ENCODE measurements at regions not wholly inside any gene's neighbourhood (a gene's known extent, or its start where the extent isn't known, plus 50 kb on each side); places are given as distances from the start of the nearest gene placed in this dataset.
"Not testable (repeated sequence)": the region's sequence is repeated elsewhere in the genome, so short reads cannot be mapped to it uniquely, and the experiment has no call there.

- H3K36me3 ChIP-seq (ENCODE audit: insufficient read depth) = no peaks in the 10 kb centered on the region
- peaks cover 2% of the 10 kb centered on the region for H3K4me1 ChIP-seq (ENCODE audit: insufficient read depth)
- no peak for DNase-seq (ENCODE audit: extremely low spot score)
- H3K27ac ChIP-seq (ENCODE audit: low read depth) = no peak overlapping the region
- no peak overlapping the region for H3K4me3 ChIP-seq (ENCODE audit: low read depth, low read length)
- WGBS = 76% methylated on average over 8 of the region's 8 CpGs
Measured at GRCh38 chr11:115652496-115652895, 148.3 kb upstream of the CADM1 start.

GRCh38 chr11:115652094-115652493, 147.9 kb upstream of the CADM1 start:
- Histone ChIP-seq H3K4me1 (ENCODE audit: insufficient read depth) (peaks cover 2% of the 10 kb centered on the region), H3K36me3 (ENCODE audit: insufficient read depth) (no peaks in the 10 kb centered on the region), H3K27ac (ENCODE audit: low read depth) (no peak overlapping the region), H3K4me3 (ENCODE audit: low read depth, low read length) (no peak overlapping the region)
- DNase-seq (ENCODE audit: extremely low spot score) = no peak
- WGBS = 47% methylated on average over 1 of the region's 1 CpG

- 78% methylated on average over 5 of the region's 5 CpGs for WGBS
- H3K36me3 ChIP-seq (ENCODE audit: insufficient read depth) = no peaks in the 10 kb centered on the region
Measured at GRCh38 chr11:115649461-115649860, 145.2 kb upstream of the CADM1 start.

GRCh38 chr11:115645631-115646317, 141.6 kb upstream of the CADM1 start:
- 50% methylated on average over 28 of the region's 28 CpGs for WGBS
- DNase-seq (ENCODE audit: extremely low spot score) = no peak
- Histone ChIP-seq H3K4me3 (ENCODE audit: low read depth, low read length) (no peak overlapping the region), H3K27ac (ENCODE audit: low read depth) (no peak overlapping the region), H3K4me1 (ENCODE audit: insufficient read depth) (no peaks in the 10 kb centered on the region), H3K36me3 (ENCODE audit: insufficient read depth) (no peaks in the 10 kb centered on the region)

More at GRCh38 chr11:115649461-115649860, 145.2 kb upstream of the CADM1 start:
- Histone ChIP-seq H3K4me3 (ENCODE audit: low read depth, low read length) (no peak overlapping the region), H3K4me1 (ENCODE audit: insufficient read depth) (peaks cover 2% of the 10 kb centered on the region), H3K27ac (ENCODE audit: low read depth) (no peak overlapping the region)
- no peak for DNase-seq (ENCODE audit: extremely low spot score)

GRCh38 chr11:115644856-115645255, 140.6 kb upstream of the CADM1 start:
- WGBS = 73% methylated on average over 4 of the region's 4 CpGs
- Histone ChIP-seq H3K27ac (ENCODE audit: low read depth) (no peak overlapping the region), H3K4me3 (ENCODE audit: low read depth, low read length) (no peak overlapping the region), H3K4me1 (ENCODE audit: insufficient read depth) (no peaks in the 10 kb centered on the region), H3K36me3 (ENCODE audit: insufficient read depth) (no peaks in the 10 kb centered on the region)
- no peak for DNase-seq (ENCODE audit: extremely low spot score)

- Histone ChIP-seq H3K27ac (ENCODE audit: low read depth) (no peak overlapping the region), H3K4me1 (ENCODE audit: insufficient read depth) (no peaks in the 10 kb centered on the region), H3K4me3 (ENCODE audit: low read depth, low read length) (no peak overlapping the region), H3K36me3 (ENCODE audit: insufficient read depth) (no peaks in the 10 kb centered on the region)
- no peak for DNase-seq (ENCODE audit: extremely low spot score)
- 69% methylated on average over 12 of the region's 12 CpGs for WGBS
Measured at GRCh38 chr11:115643549-115644270, 139.5 kb upstream of the CADM1 start.

GRCh38 chr11:115642660-115643059, 138.4 kb upstream of the CADM1 start:
- Histone ChIP-seq H3K4me1 (ENCODE audit: insufficient read depth) (no peaks in the 10 kb centered on the region), H3K27ac (ENCODE audit: low read depth) (no peak overlapping the region), H3K4me3 (ENCODE audit: low read depth, low read length) (no peak overlapping the region), H3K36me3 (ENCODE audit: insufficient read depth) (no peaks in the 10 kb centered on the region)
- 85% methylated on average over 4 of the region's 4 CpGs for WGBS
- no peak for DNase-seq (ENCODE audit: extremely low spot score)

GRCh38 chr11:115637599-115638241, 133.5 kb upstream of the CADM1 start:
- Histone ChIP-seq H3K27ac (ENCODE audit: low read depth) (no peak overlapping the region), H3K36me3 (ENCODE audit: insufficient read depth) (no peaks in the 10 kb centered on the region), H3K4me1 (ENCODE audit: insufficient read depth) (no peaks in the 10 kb centered on the region), H3K4me3 (ENCODE audit: low read depth, low read length) (no peak overlapping the region)
- WGBS = 63% methylated on average over 8 of the region's 8 CpGs
- no peak for DNase-seq (ENCODE audit: extremely low spot score)

- Histone ChIP-seq H3K36me3 (ENCODE audit: insufficient read depth) (no peaks in the 10 kb centered on the region), H3K4me1 (ENCODE audit: insufficient read depth) (no peaks in the 10 kb centered on the region), H3K4me3 (ENCODE audit: low read depth, low read length) (no peak overlapping the region), H3K27ac (ENCODE audit: low read depth) (no peak overlapping the region)
- WGBS = 69% methylated on average over 5 of the region's 5 CpGs
- DNase-seq (ENCODE audit: extremely low spot score) = no peak
Measured at GRCh38 chr11:115636753-115637527, 132.7 kb upstream of the CADM1 start.

GRCh38 chr11:115633977-115634376, 129.8 kb upstream of the CADM1 start:
- DNase-seq (ENCODE audit: extremely low spot score); H3K4me1 ChIP-seq (ENCODE audit: insufficient read depth); H3K27ac ChIP-seq (ENCODE audit: low read depth); H3K4me3 ChIP-seq (ENCODE audit: low read depth, low read length); H3K36me3 ChIP-seq (ENCODE audit: insufficient read depth): not testable (repeated sequence)
- WGBS = 97% methylated on average over 27 of the region's 27 CpGs

GRCh38 chr11:115632061-115632460, 127.8 kb upstream of the CADM1 start:
- Histone ChIP-seq H3K4me3 (ENCODE audit: low read depth, low read length) (no peak overlapping the region), H3K27ac (ENCODE audit: low read depth) (no peak overlapping the region), H3K4me1 (ENCODE audit: insufficient read depth) (no peaks in the 10 kb centered on the region), H3K36me3 (ENCODE audit: insufficient read depth) (no peaks in the 10 kb centered on the region)
- DNase-seq (ENCODE audit: extremely low spot score) = no peak
- WGBS = 65% methylated on average over 2 of the region's 2 CpGs

- Histone ChIP-seq H3K4me1 (ENCODE audit: insufficient read depth) (no peaks in the 10 kb centered on the region), H3K27ac (ENCODE audit: low read depth) (no peak overlapping the region), H3K36me3 (ENCODE audit: insufficient read depth) (no peaks in the 10 kb centered on the region), H3K4me3 (ENCODE audit: low read depth, low read length) (no peak overlapping the region)
- WGBS = 84% methylated on average over 4 of the region's 4 CpGs
- no peak for DNase-seq (ENCODE audit: extremely low spot score)
Measured at GRCh38 chr11:115631609-115632008, 127.4 kb upstream of the CADM1 start.

- Histone ChIP-seq H3K27ac (ENCODE audit: low read depth) (no peak overlapping the region), H3K4me3 (ENCODE audit: low read depth, low read length) (no peak overlapping the region), H3K36me3 (ENCODE audit: insufficient read depth) (no peaks in the 10 kb centered on the region), H3K4me1 (ENCODE audit: insufficient read depth) (no peaks in the 10 kb centered on the region)
- DNase-seq (ENCODE audit: extremely low spot score) = no peak
- WGBS = 66% methylated on average over 8 of the region's 8 CpGs
Measured at GRCh38 chr11:115630214-115630613, 126.0 kb upstream of the CADM1 start.
